HG03558 (cell line): ENCODE measurements at regions not wholly inside any gene's neighbourhood (a gene's known extent, or its start where the extent isn't known, plus 50 kb on each side); places are given as distances from the start of the nearest gene placed in this dataset.
"Not testable (repeated sequence)": the region's sequence is repeated elsewhere in the genome, so short reads cannot be mapped to it uniquely, and the experiment has no call there.

Experiments
- ATAC-seq: cut with Tn5 transposase; IDR thresholded peaks from one replicate; pipeline ENCODE4 v1.9.1; 2021; ENCODE audit warnings: moderate number of reproducible peaks; ENCODE audit not compliant: unreplicated experiment; ENCODE audit errors: extremely low read depth

DNA sequence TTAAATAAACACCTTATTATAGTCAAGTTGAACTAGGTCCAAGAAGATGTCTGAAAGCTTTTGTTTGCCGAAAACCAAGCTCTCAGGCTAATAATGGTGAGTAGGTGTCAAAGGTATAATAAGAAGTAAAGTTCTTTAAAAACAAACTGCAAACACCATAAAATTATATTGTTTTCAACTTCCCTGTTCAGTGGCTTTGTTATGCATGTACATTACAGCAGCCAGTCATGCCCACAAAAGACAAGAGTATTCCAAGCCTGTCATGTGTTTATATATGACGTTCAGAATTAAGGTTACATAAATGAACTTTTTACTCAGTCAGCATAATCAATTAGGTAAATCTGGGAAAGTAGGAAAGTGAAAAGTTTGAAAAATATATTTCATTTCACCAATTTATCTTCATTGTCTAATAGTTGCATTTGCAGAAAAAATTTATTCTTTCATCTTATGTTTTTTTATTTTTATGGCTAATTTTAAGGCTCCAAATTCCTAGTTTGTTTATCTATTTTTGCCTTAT is 928.7 kb upstream of the SOX9 start:
- ATAC-seq, result no peak

DNA sequence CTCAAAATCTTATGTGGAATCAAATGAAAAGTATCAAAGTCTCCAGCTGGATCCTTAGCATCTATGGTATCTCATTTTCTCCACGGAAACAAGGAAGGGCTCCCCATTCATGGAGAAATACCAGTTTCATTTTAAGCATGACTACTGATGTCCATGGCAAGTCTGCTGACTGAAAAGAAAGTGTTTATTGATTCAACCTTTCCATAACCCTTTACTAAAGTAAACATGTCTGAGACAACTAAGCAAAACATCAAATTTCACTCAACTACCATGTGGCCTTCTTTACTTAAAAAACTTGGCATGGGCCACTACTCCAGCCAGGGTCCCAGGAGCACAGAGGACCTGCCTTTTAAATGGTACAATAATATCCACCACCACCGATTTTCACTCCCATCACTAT is 928.0 kb upstream of the SOX9 start:
- ATAC-seq, result no peak

GRCh38 chr17:71200597-71200996 is 920.2 kb upstream of the SOX9 start:
- no peak for ATAC-seq

DNA sequence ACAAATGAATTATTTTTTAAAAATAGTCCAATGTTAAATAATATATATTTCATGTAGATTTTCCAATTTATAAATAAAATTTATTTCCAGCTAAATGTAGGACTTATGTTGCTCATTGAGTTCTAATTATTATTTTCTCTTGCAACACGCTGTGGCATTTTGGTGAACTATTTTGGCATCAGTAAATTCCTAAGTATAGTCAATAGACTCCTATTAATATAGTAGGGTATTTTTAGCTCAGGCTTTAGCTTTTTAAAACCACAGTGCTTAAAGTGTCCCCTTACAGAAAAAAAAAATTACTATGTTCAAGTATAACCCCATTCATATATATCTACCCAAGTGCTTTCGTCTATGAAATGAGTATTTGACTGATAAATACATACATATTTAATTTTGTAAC is 919.2 kb upstream of the SOX9 start:
- ATAC-seq, result no peak

DNA sequence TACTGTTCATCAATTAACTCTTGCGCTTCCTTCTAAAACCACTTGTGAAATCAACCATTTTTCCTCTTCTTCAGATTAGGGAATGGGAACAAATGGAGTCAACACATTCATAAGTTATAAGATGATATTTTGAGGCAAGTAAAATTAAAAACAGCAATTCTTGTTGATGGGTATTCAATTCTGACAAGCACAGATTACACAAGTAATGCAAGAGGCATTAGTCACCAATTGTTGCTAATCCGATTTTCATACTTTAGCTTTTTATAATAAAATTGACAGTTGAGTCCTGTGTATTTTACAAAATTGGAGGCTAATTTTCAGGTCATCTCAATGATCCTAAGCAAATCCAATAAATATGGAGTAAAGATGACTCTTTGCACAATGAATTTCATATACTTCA is 918.4 kb upstream of the SOX9 start:
- ATAC-seq, result no peak

DNA sequence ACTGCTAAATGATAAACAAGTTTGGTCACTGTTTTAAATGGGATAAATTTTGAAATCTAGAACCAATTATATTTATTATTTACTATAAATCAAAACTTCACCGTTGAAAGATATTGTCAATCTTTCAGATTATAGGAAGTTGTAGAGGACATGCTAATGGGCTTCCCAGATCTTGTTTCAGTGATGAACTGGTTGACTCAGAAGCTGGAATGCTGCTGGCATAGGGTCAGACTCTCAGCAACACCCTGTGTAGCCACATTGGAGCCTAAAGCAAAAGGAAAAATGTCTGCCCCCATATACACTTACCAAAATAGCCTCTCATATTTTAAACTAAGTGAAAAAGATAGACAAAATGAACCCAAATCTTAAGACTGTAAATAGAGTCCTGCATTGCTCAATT is 916.9 kb upstream of the SOX9 start:
- no peak for ATAC-seq

GRCh38 chr17:71205951-71206350 is 914.9 kb upstream of the SOX9 start:
- not testable (repeated sequence) for ATAC-seq

- ATAC-seq, result no peak
Measured at GRCh38 chr17:71208111-71208704, 912.6 kb upstream of the SOX9 start.

GRCh38 chr17:71213936-71214335 is 906.9 kb upstream of the SOX9 start:
- no peak for ATAC-seq

- ATAC-seq, result no peak
Measured at GRCh38 chr17:71217769-71218168, 903.1 kb upstream of the SOX9 start.

GRCh38 chr17:71224824-71225575 is 895.8 kb upstream of the SOX9 start:
- no peak for ATAC-seq

DNA sequence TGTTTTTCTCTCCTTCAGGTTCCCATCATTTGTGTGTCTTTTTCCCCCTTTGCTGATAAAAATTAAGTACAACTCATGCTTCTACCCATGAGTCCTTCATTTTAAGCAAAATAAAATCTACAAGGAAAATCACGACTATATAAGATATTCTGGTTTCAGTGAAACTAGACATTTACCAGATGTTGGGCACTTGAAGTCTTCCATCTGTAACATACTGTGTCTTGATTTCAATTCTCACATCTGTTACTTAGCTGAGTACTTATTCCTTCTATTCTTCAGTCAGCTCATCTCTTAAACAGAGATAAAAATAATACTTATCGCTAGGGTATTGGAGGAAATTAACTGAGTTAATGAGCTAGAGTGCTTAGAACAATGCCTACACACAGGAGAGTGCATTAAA is 893.0 kb upstream of the SOX9 start:
- no peak for ATAC-seq

- ATAC-seq, result no peak
Measured at GRCh38 chr17:71229070-71229469, 891.8 kb upstream of the SOX9 start.

GRCh38 chr17:71232801-71233559 is 887.8 kb upstream of the SOX9 start:
- ATAC-seq, result no peak

DNA sequence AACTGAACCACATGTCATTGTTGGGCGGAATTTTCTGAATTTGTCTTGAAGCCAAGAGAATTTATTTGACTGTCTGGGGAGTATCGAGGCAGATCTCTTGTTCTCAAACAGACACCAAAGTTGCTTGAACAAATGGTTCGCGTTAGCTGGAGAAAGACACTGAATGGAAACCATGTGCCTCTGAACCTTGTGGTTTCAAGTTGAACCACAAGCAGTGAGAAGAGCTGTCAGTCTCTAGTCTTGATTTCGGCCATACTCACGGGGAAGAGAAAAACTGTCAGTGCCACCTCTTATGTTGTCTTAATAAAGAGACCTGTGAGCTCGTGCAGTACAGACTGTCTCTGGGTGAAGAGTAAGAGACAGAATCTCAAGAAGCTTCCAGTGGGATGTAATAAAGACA is 886.5 kb upstream of the SOX9 start:
- no peak for ATAC-seq

GRCh38 chr17:71237903-71238538 is 882.8 kb upstream of the SOX9 start:
- no peak for ATAC-seq

DNA sequence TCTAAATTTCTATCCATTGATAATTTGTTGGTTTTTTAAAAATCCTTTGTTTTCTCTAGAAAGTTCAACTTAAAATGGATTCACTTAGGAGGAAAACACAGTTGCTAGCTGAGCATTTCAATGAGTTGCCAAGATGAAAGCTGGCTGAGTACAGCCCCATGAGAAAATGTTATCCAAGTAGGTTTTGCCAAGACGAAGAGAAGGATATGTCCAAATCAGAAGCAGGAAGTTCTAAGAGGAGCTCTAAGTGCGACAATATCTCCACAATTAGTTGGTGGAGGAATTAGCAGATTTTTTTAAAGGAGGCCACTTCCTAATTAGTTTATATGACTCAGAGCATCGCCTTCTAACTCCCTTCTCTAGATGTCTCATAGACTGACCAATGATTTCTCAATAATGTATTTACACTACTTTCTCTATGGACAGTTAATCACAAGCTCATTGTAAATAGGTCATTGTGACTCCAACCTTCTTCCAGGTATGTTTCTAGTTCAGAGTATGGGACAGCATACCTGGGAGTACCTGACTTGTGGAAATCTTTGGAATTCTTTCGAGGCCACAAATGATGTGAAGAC is 873.3 kb upstream of the SOX9 start:
- no peak for ATAC-seq

DNA sequence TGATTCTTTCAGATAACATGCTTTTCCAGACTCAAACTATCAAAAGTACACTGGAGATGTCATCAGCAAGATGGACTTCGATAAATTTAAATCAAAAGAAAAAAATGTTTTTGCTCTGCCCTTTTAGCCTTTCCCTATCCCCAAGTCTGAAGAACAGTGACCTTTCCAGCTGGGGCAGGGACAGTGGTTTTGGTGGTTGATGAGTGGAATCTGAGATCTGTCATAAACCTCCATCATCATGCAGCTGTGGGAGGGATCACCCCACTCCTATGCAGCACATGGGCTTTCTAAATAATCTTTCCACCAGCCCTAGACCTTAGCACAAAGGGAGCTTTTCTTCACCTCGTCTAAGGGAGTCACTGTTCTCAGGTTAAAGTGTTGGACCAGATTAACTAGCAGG is 869.5 kb upstream of the SOX9 start:
- ATAC-seq, result no peak

DNA sequence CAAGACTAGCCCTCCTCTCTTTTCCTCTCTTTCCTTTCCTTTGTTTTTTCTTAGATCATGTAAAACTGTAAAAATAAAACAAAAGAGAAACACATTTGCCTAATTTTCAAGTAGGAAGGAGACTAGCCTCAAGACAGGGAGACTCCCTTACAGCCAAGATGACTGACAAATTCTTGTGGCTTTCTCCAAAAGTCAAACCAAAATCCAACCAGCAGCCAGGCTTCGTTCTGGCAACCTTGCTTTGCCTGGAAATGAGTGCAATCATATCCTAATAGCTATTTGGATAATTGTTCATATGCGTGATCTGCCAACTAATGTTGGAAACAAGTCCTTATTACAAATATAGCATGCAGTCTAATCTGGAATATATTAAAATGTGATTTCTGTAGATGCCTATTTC is 868.9 kb upstream of the SOX9 start:
- ATAC-seq, result no peak

- no peak for ATAC-seq
Measured at GRCh38 chr17:71252436-71252835, 868.4 kb upstream of the SOX9 start.
